H9 (cell line): ENCODE measurements at regions not wholly inside any gene's neighbourhood (a gene's known extent, or its start where the extent isn't known, plus 50 kb on each side); places are given as distances from the start of the nearest gene placed in this dataset.

ENCODE experiments used
- DNase-seq: peaks from one replicate; pipeline ENCODE4 v3.0.0-alpha.2; 2017
- H2AFZ ChIP-seq: one replicate; pipeline ENCODE4 v1.6.1; 2013; ENCODE audit warnings: mild to moderate bottlenecking, low read length, control low read depth, moderate library complexity
- H2AK5ac ChIP-seq: 2 replicates; pipeline ENCODE4 v1.6.1; 2013; ENCODE audit warnings: low read length, control low read depth, mixed read lengths; ENCODE audit not compliant: insufficient read length
- H2BK120ac ChIP-seq: one replicate; pipeline ENCODE4 v1.6.1; 2013; ENCODE audit warnings: low read depth, mild to moderate bottlenecking, low read length, control low read depth, inconsistent platforms; ENCODE audit not compliant: poor library complexity, severe bottlenecking
- H2BK12ac ChIP-seq: 2 replicates; pipeline ENCODE4 v1.6.1; 2013; ENCODE audit warnings: low read length, control low read depth, mixed read lengths, low read depth; ENCODE audit not compliant: insufficient read length
- H2BK15ac ChIP-seq: 2 replicates; pipeline ENCODE4 v1.6.1; 2013; ENCODE audit warnings: low read depth, low read length, control low read depth
- H2BK20ac ChIP-seq: one replicate; pipeline ENCODE4 v1.6.1; 2013; ENCODE audit warnings: low read depth, mild to moderate bottlenecking, low read length, control low read depth, inconsistent platforms; ENCODE audit not compliant: poor library complexity, severe bottlenecking
- H2BK5ac ChIP-seq: 2 replicates; pipeline ENCODE4 v1.6.1; 2013; ENCODE audit warnings: low read length, control low read depth, mixed read lengths; ENCODE audit not compliant: insufficient read length
- H3K14ac ChIP-seq: 2 replicates; pipeline ENCODE4 v1.6.1; 2013; ENCODE audit warnings: low read length, control low read depth; ENCODE audit not compliant: insufficient read depth
- H3K18ac ChIP-seq: 2 replicates; pipeline ENCODE4 v1.6.1; 2013; ENCODE audit warnings: low read depth, mild to moderate bottlenecking, mixed read lengths, low read length, control low read depth; ENCODE audit not compliant: insufficient read length
- H3K23ac ChIP-seq: 2 replicates; pipeline ENCODE4 v1.6.1; 2013; ENCODE audit warnings: low read length, control low read depth, mixed read lengths, low read depth; ENCODE audit not compliant: insufficient read length
- H3K23me2 ChIP-seq: 2 replicates; pipeline ENCODE4 v1.6.1; 2013; ENCODE audit warnings: low read depth, mild to moderate bottlenecking, mixed read lengths, low read length, control low read depth; ENCODE audit not compliant: insufficient read length, poor library complexity, severe bottlenecking
- H3K27ac ChIP-seq: 2 replicates; pipeline ENCODE4 v1.5.1; 2013; ENCODE audit warnings: low read length, control low read depth, mixed read lengths, low read depth; ENCODE audit not compliant: insufficient read length
- H3K27me3 ChIP-seq: 2 replicates; pipeline ENCODE4 v1.6.1; 2013; ENCODE audit warnings: low read length, control low read depth, inconsistent platforms; ENCODE audit not compliant: insufficient read depth
- H3K4ac ChIP-seq: 2 replicates; pipeline ENCODE4 v1.6.1; 2013; ENCODE audit warnings: low read depth, mild to moderate bottlenecking, control low read depth, inconsistent platforms, low read length, moderate library complexity
- H3K4me1 ChIP-seq: 2 replicates; pipeline ENCODE4 v1.6.1; 2013; ENCODE audit warnings: low read length, control low read depth, inconsistent platforms; ENCODE audit not compliant: insufficient read depth
- H3K4me2 ChIP-seq: 2 replicates; pipeline ENCODE4 v1.6.1; 2013; ENCODE audit warnings: low read length, control low read depth, mixed read lengths; ENCODE audit not compliant: insufficient read length, insufficient read depth
- H3K56ac ChIP-seq: 2 replicates; pipeline ENCODE4 v1.6.1; 2013; ENCODE audit warnings: low read depth, mild to moderate bottlenecking, mixed read lengths, low read length, control low read depth; ENCODE audit not compliant: insufficient read length
- H3K79me1 ChIP-seq: 2 replicates; pipeline ENCODE4 v1.6.1; 2013; ENCODE audit warnings: low read depth, mild to moderate bottlenecking, moderate library complexity, low read length, control low read depth, inconsistent platforms; ENCODE audit not compliant: insufficient read depth, poor library complexity, severe bottlenecking
- H3K79me2 ChIP-seq: 2 replicates; pipeline ENCODE4 v1.6.1; 2013; ENCODE audit warnings: low read length, control low read depth, inconsistent platforms; ENCODE audit not compliant: insufficient read depth
- H3K9ac ChIP-seq: 2 replicates; pipeline ENCODE4 v1.6.1; 2013; ENCODE audit warnings: low read length, control low read depth, mixed read lengths; ENCODE audit not compliant: insufficient read length; ENCODE audit errors: extremely low read depth
- H3K9me3 ChIP-seq: one replicate; pipeline ENCODE4 v1.6.1; 2013; ENCODE audit warnings: low read depth, low read length, inconsistent platforms; ENCODE audit not compliant: control insufficient read depth
- H3T11ph ChIP-seq: one replicate; pipeline ENCODE4 v1.6.1; 2013; ENCODE audit warnings: mild to moderate bottlenecking, low read length, control low read depth, inconsistent platforms
- H4K20me1 ChIP-seq: one replicate; pipeline ENCODE4 v1.6.1; 2013; ENCODE audit not compliant: control insufficient read depth, insufficient read length, insufficient read depth
- H4K5ac ChIP-seq: 2 replicates; pipeline ENCODE4 v1.6.1; 2013; ENCODE audit warnings: low read depth, mild to moderate bottlenecking, mixed read lengths, low read length, control low read depth; ENCODE audit not compliant: insufficient read length
- H4K8ac ChIP-seq: replicated peaks from 2 replicates; pipeline ENCODE4 v1.6.1; 2013; ENCODE audit warnings: low read length, control low read depth, mixed read lengths, low read depth; ENCODE audit not compliant: insufficient read length
- H4K91ac ChIP-seq: 2 replicates; pipeline ENCODE4 v1.6.1; 2013; ENCODE audit warnings: low read depth, mild to moderate bottlenecking, moderate library complexity, mixed read lengths, low read length, control low read depth; ENCODE audit not compliant: insufficient read length
- H3K27ac Mint-ChIP-seq, 3 experiments: 2 replicates in 2 of 3; 3 replicates in 1 of 3; pipeline ENCODE4 v1.8.0; 2020 to 2021; ENCODE audit warnings: mixed read lengths in 3 of 3, mild to moderate bottlenecking in 1 of 3, moderate library complexity in 1 of 3
- H3K27me3 Mint-ChIP-seq: 2 replicates; pipeline ENCODE4 v1.8.0; 2021; ENCODE audit warnings: low read depth, mild to moderate bottlenecking, moderate library complexity, mixed read lengths
- H3K36me3 Mint-ChIP-seq, 3 experiments: 2 replicates in 2 of 3; 3 replicates in 1 of 3; pipeline ENCODE4 v1.8.0; 2020 to 2021; ENCODE audit warnings: low read depth in 3 of 3, mixed read lengths in 3 of 3; ENCODE audit not compliant: insufficient read depth in 1 of 3
- H3K4me1 Mint-ChIP-seq, 2 experiments: 2 replicates each; pipeline ENCODE4 v1.8.0; 2020; ENCODE audit warnings: mixed read lengths in 2 of 2
- H3K4me3 Mint-ChIP-seq, 2 experiments: 2 replicates in 1 of 2; 3 replicates in 1 of 2; pipeline ENCODE4 v1.8.0; 2020 to 2021; ENCODE audit warnings: mild to moderate bottlenecking in 2 of 2, mixed read lengths in 2 of 2, moderate library complexity in 1 of 2
- H3K9me3 Mint-ChIP-seq, 2 experiments: 2 replicates in 1 of 2; 3 replicates in 1 of 2; pipeline ENCODE4 v1.8.0; 2020; ENCODE audit warnings: mild to moderate bottlenecking in 2 of 2, mixed read lengths in 2 of 2, moderate library complexity in 1 of 2
- CTCF ChIP-seq: fragments of 200-600 bp; sonication (generic); conservative IDR thresholded peaks from 3 replicates; pipeline ENCODE4 v1.8.0; 2021; ENCODE audit warnings: antibody characterized with exemption, mild to moderate bottlenecking
- WGBS: extraction: QIAGEN DNeasy Blood & Tissue Kit; methylation state at CpG from one replicate; pipeline ENCODE4 v1.1.7; 2013; ENCODE audit warnings: missing lambda C conversion rate, low lambda C conversion rate, mixed read lengths; ENCODE audit not compliant: insufficient read length; ENCODE audit errors: extremely low coverage; 5-methylcytosine and 5-hydroxymethylcytosine counted together

GRCh38 chr10:8260645-8261044 lies 206.2 kb downstream of the GATA3 start:
- Histone ChIP-seq H2BK20ac (no peak overlapping the region), H2BK12ac (no peak overlapping the region), H3K23ac (no peak overlapping the region), H4K91ac (no peak overlapping the region), H3K18ac (no peak overlapping the region), H2AFZ (no peak overlapping the region), H3K27me3 (no peaks in the 10 kb centered on the region), H3K79me1 (no peaks in the 10 kb centered on the region), H3K9me3 (no peaks in the 10 kb centered on the region), H4K5ac (no peak overlapping the region), H3K27ac (no peak overlapping the region), H2BK15ac (no peak overlapping the region), H2BK5ac (no peak overlapping the region), H3K4me2 (no peak overlapping the region), H3K23me2 (no peaks in the 10 kb centered on the region), H3K79me2 (no peaks in the 10 kb centered on the region), H3K4ac (no peak overlapping the region), H3K4me1 (no peaks in the 10 kb centered on the region), H3T11ph (no peak overlapping the region), H2BK120ac (no peak overlapping the region), H3K9ac (no peak overlapping the region), H3K56ac (no peak overlapping the region), H4K8ac (no peak overlapping the region), H2AK5ac (no peak overlapping the region), H3K14ac (no peak overlapping the region; the same call in 1 of the 2 replicates), H4K20me1 (no peaks in the 10 kb centered on the region)
- H3K36me3 Mint-ChIP-seq = no peaks in the 10 kb centered on the region
- H3K9me3 Mint-ChIP-seq = peaks cover 0 to 2% of the 10 kb centered on the region in 2 experiments; a peak in 1 of 5 replicates
- H3K4me1 Mint-ChIP-seq = peaks cover 0 to 4% of the 10 kb centered on the region in 2 experiments; a peak in 1 of 4 replicates
- H3K4me3 Mint-ChIP-seq = no peak overlapping the region
- WGBS = no CpG with 5 or more reads among the region's 16 CpGs
- peaks cover 6% of the 10 kb centered on the region for H3K27me3 Mint-ChIP-seq
- H3K27ac Mint-ChIP-seq = no peak overlapping the region
- no peak for DNase-seq
- TF ChIP-seq CTCF = no peak
